ENCODE measurements at regions not wholly inside any gene's neighbourhood (a gene's known extent, or its start where the extent isn't known, plus 50 kb on each side); places are given as distances from the start of the nearest gene placed in this dataset.

GRCh38 chr2:239508261-239508660 is 107.4 kb upstream of the HDAC4 start:
- TF ChIP-seq RARB (CRISPR knock-in tag; IDR thresholded peaks at IDR 0.05) (no peak), CREB5 (CRISPR knock-in tag; IDR thresholded peaks at IDR 0.05; ENCODE audit: low read depth) (no peak), PATZ1 (CRISPR knock-in tag; IDR thresholded peaks at IDR 0.05; ENCODE audit: borderline replicate concordance) (no peak), TOX (CRISPR knock-in tag; IDR thresholded peaks at IDR 0.05; ENCODE audit: borderline replicate concordance) (no peak), TCF4 (CRISPR knock-in tag; IDR thresholded peaks at IDR 0.05; ENCODE audit: borderline replicate concordance) (no peak), SNAI2 (CRISPR knock-in tag; IDR thresholded peaks at IDR 0.05) (no peak), ZC3H10 (CRISPR knock-in tag; IDR thresholded peaks at IDR 0.05) (no peak), POU6F1 (CRISPR knock-in tag; IDR thresholded peaks at IDR 0.05; ENCODE audit: borderline replicate concordance, low read depth) (no peak), PPARA (CRISPR knock-in tag; IDR thresholded peaks at IDR 0.05; ENCODE audit: borderline replicate concordance) (no peak), ZFP3 (CRISPR knock-in tag; IDR thresholded peaks at IDR 0.05) (no peak), ZFP30 (CRISPR knock-in tag; IDR thresholded peaks at IDR 0.05) (no peak), ZNF565 (CRISPR knock-in tag; conservative IDR thresholded peaks at IDR 0.05; ENCODE audit: low read depth) (no peak)
